Liver (tissue), 3 donors: ENCODE measurements at regions not wholly inside any gene's neighbourhood (a gene's known extent, or its start where the extent isn't known, plus 50 kb on each side); places are given as distances from the start of the nearest gene placed in this dataset.

Source experiments
- HNF4G ChIP-seq: IDR thresholded peaks from 2 replicates; pipeline ENCODE4 v1.6.1; 2016; ENCODE audit warnings: antibody characterized with exemption
- JUND ChIP-seq, 2 donors: IDR thresholded peaks; 2 replicates each; pipeline ENCODE4 v1.6.1; 2016; ENCODE audit warnings: antibody characterized with exemption in 2 of 2
- YY1 ChIP-seq: IDR thresholded peaks from 2 replicates; pipeline ENCODE4 v1.6.1; 2016; ENCODE audit warnings: antibody characterized with exemption, mild to moderate bottlenecking
- TF ChIP-seq, protein P1 (sequence below): fragments of 150-350 bp; IDR thresholded peaks from 2 replicates; pipeline ENCODE4 v1.5.1; 2017; ENCODE audit warnings: improper control_type of control experiment, low read depth, low read length; ENCODE audit not compliant: missing input control
- donor health status: healthy.
- donor health status: healthy.

DNA sequence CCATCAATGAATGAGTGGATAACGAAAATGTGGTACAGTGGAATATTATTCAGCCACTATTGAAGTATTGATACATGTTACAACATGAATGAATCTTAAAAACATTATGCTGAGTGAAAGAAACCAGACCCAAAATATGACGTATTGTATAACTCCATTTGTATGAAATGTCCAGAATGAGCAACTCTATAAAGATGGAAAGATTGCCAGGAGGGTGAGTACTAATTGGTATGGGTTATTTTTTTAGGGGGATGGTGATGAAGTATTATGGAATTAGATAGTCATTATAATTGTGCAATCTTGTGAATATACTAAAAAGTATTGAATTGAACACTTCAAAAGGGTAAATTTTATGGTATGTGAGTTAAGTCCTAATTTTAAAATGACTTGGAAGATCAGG is 278.6 kb downstream of the SIPA1L2 start:
- TF ChIP-seq, protein P1, sequence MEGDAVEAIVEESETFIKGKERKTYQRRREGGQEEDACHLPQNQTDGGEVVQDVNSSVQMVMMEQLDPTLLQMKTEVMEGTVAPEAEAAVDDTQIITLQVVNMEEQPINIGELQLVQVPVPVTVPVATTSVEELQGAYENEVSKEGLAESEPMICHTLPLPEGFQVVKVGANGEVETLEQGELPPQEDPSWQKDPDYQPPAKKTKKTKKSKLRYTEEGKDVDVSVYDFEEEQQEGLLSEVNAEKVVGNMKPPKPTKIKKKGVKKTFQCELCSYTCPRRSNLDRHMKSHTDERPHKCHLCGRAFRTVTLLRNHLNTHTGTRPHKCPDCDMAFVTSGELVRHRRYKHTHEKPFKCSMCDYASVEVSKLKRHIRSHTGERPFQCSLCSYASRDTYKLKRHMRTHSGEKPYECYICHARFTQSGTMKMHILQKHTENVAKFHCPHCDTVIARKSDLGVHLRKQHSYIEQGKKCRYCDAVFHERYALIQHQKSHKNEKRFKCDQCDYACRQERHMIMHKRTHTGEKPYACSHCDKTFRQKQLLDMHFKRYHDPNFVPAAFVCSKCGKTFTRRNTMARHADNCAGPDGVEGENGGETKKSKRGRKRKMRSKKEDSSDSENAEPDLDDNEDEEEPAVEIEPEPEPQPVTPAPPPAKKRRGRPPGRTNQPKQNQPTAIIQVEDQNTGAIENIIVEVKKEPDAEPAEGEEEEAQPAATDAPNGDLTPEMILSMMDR, result no peak
- TF ChIP-seq JUND (IDR thresholded peaks at IDR 0.05), result no peak
- no peak for TF ChIP-seq HNF4G
- TF ChIP-seq YY1, result no peak
